Neural progenitor cell (in vitro differentiated cells): ENCODE measurements at regions not wholly inside any gene's neighbourhood (a gene's known extent, or its start where the extent isn't known, plus 50 kb on each side); places are given as distances from the start of the nearest gene placed in this dataset.

Experiments
- EZH2 ChIP-seq: fragments of 200-600 bp; sonication (generic); IDR thresholded peaks from 2 replicates; pipeline ENCODE4 v1.6.1; 2017; ENCODE audit warnings: antibody characterized with exemption, mild to moderate bottlenecking, moderate library complexity
- TF ChIP-seq, protein P1 (sequence below): fragments of 200-600 bp; sonication (generic); IDR thresholded peaks from 2 replicates; pipeline ENCODE4 v1.5.1; 2017; ENCODE audit warnings: antibody characterized with exemption, mild to moderate bottlenecking

DNA sequence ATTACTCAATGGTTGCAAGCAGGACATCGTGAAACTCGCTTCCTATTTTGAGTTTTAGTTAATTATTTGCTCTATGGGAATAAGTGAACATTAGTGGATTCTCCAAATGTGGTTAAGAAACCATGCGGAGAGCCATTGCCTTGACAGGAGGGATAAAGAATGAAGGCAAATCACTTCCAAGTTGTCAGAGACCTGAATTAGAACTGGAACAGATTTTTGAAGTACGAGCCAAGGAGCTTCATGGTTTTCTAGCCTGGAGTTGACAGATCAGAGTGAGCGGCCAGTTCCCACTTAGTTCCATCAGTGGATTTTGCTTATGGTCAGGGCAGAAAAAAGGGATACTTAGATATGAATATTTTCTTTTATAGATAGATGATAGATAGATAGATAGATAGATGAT is 171.4 kb upstream of the CDH10 start:
- TF ChIP-seq, protein P1, sequence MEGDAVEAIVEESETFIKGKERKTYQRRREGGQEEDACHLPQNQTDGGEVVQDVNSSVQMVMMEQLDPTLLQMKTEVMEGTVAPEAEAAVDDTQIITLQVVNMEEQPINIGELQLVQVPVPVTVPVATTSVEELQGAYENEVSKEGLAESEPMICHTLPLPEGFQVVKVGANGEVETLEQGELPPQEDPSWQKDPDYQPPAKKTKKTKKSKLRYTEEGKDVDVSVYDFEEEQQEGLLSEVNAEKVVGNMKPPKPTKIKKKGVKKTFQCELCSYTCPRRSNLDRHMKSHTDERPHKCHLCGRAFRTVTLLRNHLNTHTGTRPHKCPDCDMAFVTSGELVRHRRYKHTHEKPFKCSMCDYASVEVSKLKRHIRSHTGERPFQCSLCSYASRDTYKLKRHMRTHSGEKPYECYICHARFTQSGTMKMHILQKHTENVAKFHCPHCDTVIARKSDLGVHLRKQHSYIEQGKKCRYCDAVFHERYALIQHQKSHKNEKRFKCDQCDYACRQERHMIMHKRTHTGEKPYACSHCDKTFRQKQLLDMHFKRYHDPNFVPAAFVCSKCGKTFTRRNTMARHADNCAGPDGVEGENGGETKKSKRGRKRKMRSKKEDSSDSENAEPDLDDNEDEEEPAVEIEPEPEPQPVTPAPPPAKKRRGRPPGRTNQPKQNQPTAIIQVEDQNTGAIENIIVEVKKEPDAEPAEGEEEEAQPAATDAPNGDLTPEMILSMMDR, result no peak
- TF ChIP-seq EZH2, result no peak
